ENCODE measurements at regions not wholly inside any gene's neighbourhood (a gene's known extent, or its start where the extent isn't known, plus 50 kb on each side); places are given as distances from the start of the nearest gene placed in this dataset.

- H3K27me3 ChIP-seq, result no peaks in the 10 kb centered on the region
- H3K4me1 ChIP-seq, result no peaks in the 10 kb centered on the region
- H3K36me3 ChIP-seq, result no peaks in the 10 kb centered on the region
- H3K27ac ChIP-seq, result no peak overlapping the region
- no peak overlapping the region for H3K4me3 ChIP-seq
- DNase-seq, result no peak
- H3K9me3 ChIP-seq (replicated peaks), result no peaks in the 10 kb centered on the region
These were observed 219.9 kb upstream of the PACRGL start for GRCh38 chr4:20480165-20480947.

DNA sequence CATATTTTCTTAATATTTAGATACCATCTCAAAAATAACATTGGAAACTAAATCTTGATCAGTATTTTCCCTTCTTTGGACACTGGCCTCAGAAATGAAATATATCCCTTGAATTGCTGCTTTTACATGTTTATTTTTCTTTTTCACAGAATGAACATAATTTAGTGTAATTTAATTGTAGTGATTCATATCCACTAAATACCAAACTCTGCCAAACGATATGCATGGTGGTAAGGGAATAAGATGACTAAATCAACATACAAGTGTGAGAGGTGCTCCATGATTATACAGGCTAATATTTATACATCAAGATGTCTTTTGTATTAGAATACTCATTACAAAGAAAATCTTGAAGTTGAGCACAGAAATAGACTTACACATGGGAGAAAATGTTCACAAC lies 216.8 kb upstream of the PACRGL start:
- no peaks in the 10 kb centered on the region for H3K36me3 ChIP-seq
- DNase-seq, result no peak
- no peaks in the 10 kb centered on the region for H3K4me1 ChIP-seq
- no peaks in the 10 kb centered on the region for H3K9me3 ChIP-seq (replicated peaks)
- no peak overlapping the region for H3K4me3 ChIP-seq
- no peak overlapping the region for H3K27ac ChIP-seq
- H3K27me3 ChIP-seq, result no peaks in the 10 kb centered on the region

DNA sequence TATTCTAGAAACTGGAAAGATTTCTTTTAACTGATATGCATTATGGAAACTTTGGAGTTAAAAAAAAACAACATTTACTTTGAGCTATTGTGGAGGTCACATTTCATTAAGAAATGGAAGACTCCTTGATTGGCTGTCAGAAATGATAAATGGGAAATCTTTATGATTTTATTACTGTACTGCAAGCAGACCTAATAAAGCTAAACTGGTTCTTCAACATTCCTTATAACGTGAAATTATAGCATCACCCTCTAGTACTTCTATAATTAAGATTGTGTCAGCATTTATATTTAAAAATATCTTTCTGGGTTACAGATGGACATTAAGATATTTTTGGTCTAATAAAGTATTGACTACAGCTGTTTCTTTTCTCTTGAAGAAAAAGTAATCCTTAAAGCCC lies 213.8 kb upstream of the PACRGL start:
- Histone ChIP-seq H3K36me3 (no peaks in the 10 kb centered on the region), H3K4me3 (no peak overlapping the region), H3K9me3 (replicated peaks) (no peaks in the 10 kb centered on the region), H3K4me1 (no peaks in the 10 kb centered on the region), H3K27me3 (no peaks in the 10 kb centered on the region), H3K27ac (no peak overlapping the region)
- DNase-seq, result no peak

DNA sequence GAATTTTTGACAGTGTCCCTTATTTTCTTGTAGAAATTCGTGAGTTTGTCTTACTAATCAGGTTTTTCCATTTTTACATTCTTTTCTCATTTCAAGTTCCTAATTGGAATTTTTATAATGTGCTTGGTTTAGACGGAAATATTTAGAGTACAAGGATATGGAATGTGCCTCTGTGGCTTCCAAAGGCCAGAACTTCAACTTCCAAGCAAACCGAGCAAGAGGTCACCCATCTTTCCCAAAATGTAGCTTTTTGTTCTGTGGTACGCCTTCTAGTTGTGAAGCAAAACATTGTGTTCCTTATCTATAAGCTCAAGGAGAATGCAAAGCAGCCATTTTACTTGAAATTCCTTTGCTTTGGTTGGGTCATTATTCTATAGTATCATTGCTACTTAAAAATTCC lies 212.8 kb upstream of the PACRGL start:
- no peaks in the 10 kb centered on the region for H3K27me3 ChIP-seq
- no peak for DNase-seq
- no peaks in the 10 kb centered on the region for H3K36me3 ChIP-seq
- H3K27ac ChIP-seq, result no peak overlapping the region
- H3K4me3 ChIP-seq, result no peak overlapping the region
- no peaks in the 10 kb centered on the region for H3K9me3 ChIP-seq (replicated peaks)
- H3K4me1 ChIP-seq, result no peaks in the 10 kb centered on the region

DNA sequence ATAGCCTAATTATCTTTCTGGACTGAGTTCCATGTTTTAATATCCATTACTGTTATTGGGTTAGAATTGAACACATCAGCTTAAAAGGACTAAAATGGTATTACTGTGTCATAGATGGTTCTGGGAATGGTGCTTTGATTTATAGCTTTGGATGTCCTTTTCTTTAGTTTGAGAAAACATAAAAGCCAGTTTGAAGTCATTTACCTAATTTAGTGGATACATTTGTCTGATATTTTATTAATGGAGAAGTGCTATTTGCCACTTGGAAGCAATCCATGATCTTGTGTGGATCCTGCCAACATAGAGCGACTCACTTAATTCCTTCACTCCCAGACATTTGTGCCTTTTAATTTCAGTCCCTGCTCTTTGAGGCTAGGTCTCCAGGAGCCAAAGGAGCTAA lies 212.4 kb upstream of the PACRGL start:
- Histone ChIP-seq H3K27ac (no peak overlapping the region), H3K27me3 (no peaks in the 10 kb centered on the region), H3K4me3 (no peak overlapping the region), H3K4me1 (no peaks in the 10 kb centered on the region), H3K36me3 (no peaks in the 10 kb centered on the region), H3K9me3 (replicated peaks) (no peaks in the 10 kb centered on the region)
- no peak for DNase-seq

DNA sequence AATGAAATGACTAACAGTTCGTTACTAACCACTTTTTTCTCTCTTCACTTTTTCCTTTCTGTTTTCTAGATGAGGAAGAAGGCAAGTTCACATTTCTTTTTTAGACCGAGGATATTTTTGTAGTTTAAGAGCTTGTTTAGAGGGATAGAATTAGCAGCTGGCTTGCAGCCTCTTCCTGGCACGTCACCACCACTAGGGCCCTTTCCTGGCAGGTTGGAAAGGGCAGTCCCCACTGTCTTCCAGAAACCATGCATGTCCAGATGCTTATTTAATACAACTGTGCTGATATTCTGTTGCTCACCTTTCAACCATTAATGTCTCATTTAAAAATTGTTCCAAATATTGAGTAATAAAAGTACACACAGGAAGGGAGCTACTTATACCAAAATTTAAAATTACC lies 209.5 kb upstream of the PACRGL start:
- Histone ChIP-seq H3K9me3 (replicated peaks) (no peaks in the 10 kb centered on the region), H3K27ac (no peak overlapping the region), H3K27me3 (no peaks in the 10 kb centered on the region), H3K4me3 (no peak overlapping the region), H3K36me3 (no peaks in the 10 kb centered on the region), H3K4me1 (no peaks in the 10 kb centered on the region)
- no peak for DNase-seq

- Histone ChIP-seq H3K4me3 (no peak overlapping the region), H3K27me3 (no peaks in the 10 kb centered on the region), H3K36me3 (no peaks in the 10 kb centered on the region), H3K27ac (no peak overlapping the region), H3K4me1 (no peaks in the 10 kb centered on the region), H3K9me3 (replicated peaks) (no peaks in the 10 kb centered on the region)
- no peak for DNase-seq
These were observed 206.4 kb upstream of the PACRGL start for GRCh38 chr4:20493761-20494353.

- Histone ChIP-seq H3K9me3 (replicated peaks) (no peaks in the 10 kb centered on the region), H3K27ac (no peak overlapping the region), H3K36me3 (no peaks in the 10 kb centered on the region), H3K4me3 (no peak overlapping the region), H3K27me3 (0 out of 2 replicates have a peak, but pooled peaks cover 2% of the 10 kb centered on the region), H3K4me1 (no peaks in the 10 kb centered on the region)
- no peak for DNase-seq
These were observed 204.2 kb upstream of the PACRGL start for GRCh38 chr4:20496068-20496467.

- Histone ChIP-seq H3K4me3 (no peak overlapping the region), H3K36me3 (no peaks in the 10 kb centered on the region), H3K27me3 (0 out of 2 replicates have a peak, but pooled peaks cover 2% of the 10 kb centered on the region), H3K4me1 (no peaks in the 10 kb centered on the region), H3K27ac (no peak overlapping the region), H3K9me3 (replicated peaks) (no peaks in the 10 kb centered on the region)
- DNase-seq, result peak in 1 of 2 experiments; percentile 6
These were observed 196.1 kb upstream of the PACRGL start for GRCh38 chr4:20504146-20504545.

GRCh38 chr4:20505927-20506326 lies 194.3 kb upstream of the PACRGL start:
- no peak overlapping the region for H3K4me3 ChIP-seq
- no peaks in the 10 kb centered on the region for H3K36me3 ChIP-seq
- no peaks in the 10 kb centered on the region for H3K27me3 ChIP-seq
- H3K27ac ChIP-seq, result no peak overlapping the region
- H3K4me1 ChIP-seq, result no peaks in the 10 kb centered on the region
- no peak for DNase-seq
- no peaks in the 10 kb centered on the region for H3K9me3 ChIP-seq (replicated peaks)

- Histone ChIP-seq H3K27ac (no peak overlapping the region), H3K9me3 (replicated peaks) (no peaks in the 10 kb centered on the region), H3K36me3 (no peaks in the 10 kb centered on the region), H3K4me3 (no peak overlapping the region), H3K4me1 (no peaks in the 10 kb centered on the region), H3K27me3 (no peaks in the 10 kb centered on the region)
- no peak for DNase-seq
These were observed 193.4 kb upstream of the PACRGL start for GRCh38 chr4:20506827-20507226.

DNA sequence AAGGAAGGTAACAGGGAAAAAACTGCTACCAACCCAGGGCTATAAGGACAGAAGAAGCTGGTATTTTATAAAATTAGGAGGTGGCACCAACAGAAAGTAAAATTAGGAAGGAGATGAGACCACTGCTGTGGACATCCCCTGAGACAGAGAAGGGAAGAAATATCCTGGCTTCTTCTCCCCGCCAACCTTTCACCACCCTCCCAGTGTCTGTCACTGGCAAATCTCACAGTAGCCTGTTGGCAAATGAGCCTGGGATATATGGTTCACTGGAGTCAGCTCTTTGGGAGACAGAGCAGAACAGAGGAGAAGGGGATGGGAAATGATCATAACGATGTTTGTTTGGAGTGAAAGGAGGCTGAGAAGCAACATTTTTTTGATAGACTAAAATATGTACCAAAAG lies 190.9 kb upstream of the PACRGL start:
- H3K36me3 ChIP-seq, result no peaks in the 10 kb centered on the region
- H3K4me1 ChIP-seq, result no peaks in the 10 kb centered on the region
- no peaks in the 10 kb centered on the region for H3K9me3 ChIP-seq (replicated peaks)
- no peak overlapping the region for H3K27ac ChIP-seq
- no peak for DNase-seq
- no peak overlapping the region for H3K4me3 ChIP-seq
- H3K27me3 ChIP-seq, result no peaks in the 10 kb centered on the region

DNA sequence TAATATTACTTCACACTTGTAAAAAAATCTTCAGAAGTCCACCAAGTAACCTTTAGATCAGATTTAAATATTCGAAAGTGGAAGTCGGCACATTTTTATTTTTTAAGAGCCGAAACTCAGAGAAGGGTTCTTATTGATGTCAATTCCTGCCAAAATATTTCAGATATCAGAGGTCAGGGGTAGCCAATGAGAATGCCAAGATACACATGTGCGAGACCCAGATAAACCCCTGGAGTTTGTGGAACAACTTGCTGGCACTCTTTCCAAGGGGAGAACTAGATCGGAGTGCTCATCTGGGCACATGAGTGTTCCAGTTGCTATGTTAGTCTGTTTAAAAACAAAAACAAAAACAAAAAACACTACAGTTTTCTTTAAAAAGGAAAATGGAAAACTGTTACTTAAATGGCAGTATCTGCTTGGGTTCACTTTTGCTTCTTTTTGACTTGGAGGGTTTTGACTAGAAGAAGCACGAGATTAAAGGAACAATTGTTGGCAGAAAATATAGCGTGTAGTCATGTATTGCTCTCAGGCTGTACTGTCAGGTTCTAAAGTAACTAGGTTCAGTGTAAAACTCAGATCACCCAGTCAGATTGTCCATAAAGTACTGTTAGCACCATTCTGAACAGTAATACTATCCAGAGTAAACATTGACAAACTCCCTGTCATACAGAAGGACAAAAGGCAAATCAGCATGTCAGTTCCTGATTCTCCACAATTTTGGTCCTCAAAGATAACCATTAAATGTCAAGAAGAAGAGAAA lies 188.0 kb upstream of the PACRGL start:
- no peaks in the 10 kb centered on the region for H3K27me3 ChIP-seq
- no peak overlapping the region for H3K27ac ChIP-seq
- no peaks in the 10 kb centered on the region for H3K36me3 ChIP-seq
- H3K9me3 ChIP-seq (replicated peaks), result no peaks in the 10 kb centered on the region
- H3K4me1 ChIP-seq, result no peaks in the 10 kb centered on the region
- H3K4me3 ChIP-seq, result no peak overlapping the region
- DNase-seq, result no peak

- Histone ChIP-seq H3K36me3 (no peaks in the 10 kb centered on the region), H3K9me3 (replicated peaks) (no peaks in the 10 kb centered on the region), H3K4me3 (no peak overlapping the region), H3K27ac (no peak overlapping the region), H3K27me3 (no peaks in the 10 kb centered on the region), H3K4me1 (no peaks in the 10 kb centered on the region)
- no peak for DNase-seq
These were observed 187.3 kb upstream of the PACRGL start for GRCh38 chr4:20512985-20513384.

DNA sequence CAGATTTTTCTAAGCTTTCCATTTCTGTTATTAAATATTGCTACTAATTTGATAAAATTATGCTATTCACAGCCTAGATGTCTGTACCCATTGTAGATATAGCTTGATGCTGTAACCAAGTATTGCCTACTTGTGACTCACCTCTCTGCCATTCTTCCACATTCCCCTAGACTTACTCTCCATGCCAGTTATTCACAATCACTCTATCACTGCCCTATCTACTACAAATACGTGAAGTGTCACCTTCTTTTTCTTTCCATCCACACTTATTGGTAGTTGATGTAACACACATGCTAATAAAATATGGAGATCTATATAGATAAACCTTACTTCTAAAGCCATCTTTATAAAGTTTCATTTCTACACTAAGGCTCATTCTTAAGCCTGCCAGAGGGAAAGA lies 179.4 kb upstream of the PACRGL start:
- no peaks in the 10 kb centered on the region for H3K9me3 ChIP-seq (replicated peaks)
- H3K36me3 ChIP-seq, result no peaks in the 10 kb centered on the region
- no peak overlapping the region for H3K4me3 ChIP-seq
- no peak overlapping the region for H3K27ac ChIP-seq
- no peaks in the 10 kb centered on the region for H3K4me1 ChIP-seq
- H3K27me3 ChIP-seq, result peaks cover 4% of the 10 kb centered on the region; the same call in 1 of the 2 replicates
- no peak for DNase-seq
